ENCODE measurements at regions not wholly inside any gene's neighbourhood (a gene's known extent, or its start where the extent isn't known, plus 50 kb on each side); places are given as distances from the start of the nearest gene placed in this dataset.

DNA sequence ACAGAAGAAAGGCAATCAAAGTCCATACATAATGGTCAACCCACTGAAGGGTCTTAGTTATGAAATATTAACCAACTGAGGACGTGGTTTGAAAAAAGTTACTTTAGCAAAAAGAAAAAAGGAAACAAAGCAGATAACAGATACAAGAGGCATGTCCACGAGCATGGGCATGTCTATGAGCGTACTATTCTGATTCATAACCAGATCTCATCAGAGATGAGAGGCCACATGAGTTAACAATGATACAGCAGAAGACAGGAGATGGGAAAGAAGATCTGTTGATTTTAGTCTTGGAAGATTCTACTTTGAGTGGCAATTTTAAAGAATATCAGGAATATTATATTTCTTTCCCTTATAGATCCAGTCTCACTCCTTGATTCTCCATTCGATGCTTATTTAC is 262.9 kb upstream of the SLITRK3 start:
- TF ChIP-seq, protein P1, sequence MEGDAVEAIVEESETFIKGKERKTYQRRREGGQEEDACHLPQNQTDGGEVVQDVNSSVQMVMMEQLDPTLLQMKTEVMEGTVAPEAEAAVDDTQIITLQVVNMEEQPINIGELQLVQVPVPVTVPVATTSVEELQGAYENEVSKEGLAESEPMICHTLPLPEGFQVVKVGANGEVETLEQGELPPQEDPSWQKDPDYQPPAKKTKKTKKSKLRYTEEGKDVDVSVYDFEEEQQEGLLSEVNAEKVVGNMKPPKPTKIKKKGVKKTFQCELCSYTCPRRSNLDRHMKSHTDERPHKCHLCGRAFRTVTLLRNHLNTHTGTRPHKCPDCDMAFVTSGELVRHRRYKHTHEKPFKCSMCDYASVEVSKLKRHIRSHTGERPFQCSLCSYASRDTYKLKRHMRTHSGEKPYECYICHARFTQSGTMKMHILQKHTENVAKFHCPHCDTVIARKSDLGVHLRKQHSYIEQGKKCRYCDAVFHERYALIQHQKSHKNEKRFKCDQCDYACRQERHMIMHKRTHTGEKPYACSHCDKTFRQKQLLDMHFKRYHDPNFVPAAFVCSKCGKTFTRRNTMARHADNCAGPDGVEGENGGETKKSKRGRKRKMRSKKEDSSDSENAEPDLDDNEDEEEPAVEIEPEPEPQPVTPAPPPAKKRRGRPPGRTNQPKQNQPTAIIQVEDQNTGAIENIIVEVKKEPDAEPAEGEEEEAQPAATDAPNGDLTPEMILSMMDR (IDR thresholded peaks at IDR 0.05): no peak
- TF ChIP-seq POLR2A (IDR thresholded peaks at IDR 0.05): no peak

Data from lower leg skin (tissue), 3 donors.